RWPE2 (cell line): ENCODE measurements at regions not wholly inside any gene's neighbourhood (a gene's known extent, or its start where the extent isn't known, plus 50 kb on each side); places are given as distances from the start of the nearest gene placed in this dataset.

Experiments used
- ATAC-seq: fragments of 200-7000 bp; cut with Tn5 transposase; 3 replicates; pipeline ENCODE4 v1.9.1; 2021; ENCODE audit warnings: low read depth
- DNase-seq: peaks from one replicate; pipeline ENCODE4 v3.0.0-alpha.2; 2020; ENCODE audit warnings: low spot score
- H3K27ac ChIP-seq: fragments of 450-650 bp; 2 replicates; pipeline ENCODE4 v1.5.1; 2017; ENCODE audit warnings: mild to moderate bottlenecking; ENCODE audit not compliant: poor library complexity, severe bottlenecking
- H3K27me3 ChIP-seq: fragments of 250-450 bp; sonication (Bioruptor Pico); 2 replicates; pipeline ENCODE4 v1.5.1; 2021; ENCODE audit warnings: mild to moderate bottlenecking, moderate library complexity; ENCODE audit not compliant: insufficient read depth, poor library complexity, severe bottlenecking
- H3K36me3 ChIP-seq: fragments of 250-450 bp; sonication (Bioruptor Pico); 2 replicates; pipeline ENCODE4 v1.5.1; 2020; ENCODE audit warnings: low read depth, mild to moderate bottlenecking, moderate library complexity
- H3K4me1 ChIP-seq: fragments of 250-450 bp; sonication (Bioruptor Pico); 2 replicates; pipeline ENCODE4 v1.5.1; 2021; ENCODE audit warnings: mild to moderate bottlenecking, moderate library complexity; ENCODE audit not compliant: insufficient read depth, poor library complexity, severe bottlenecking
- H3K4me3 ChIP-seq: fragments of 250-450 bp; sonication (Bioruptor Pico); 2 replicates; pipeline ENCODE4 v1.5.1; 2021; ENCODE audit warnings: mild to moderate bottlenecking, moderate library complexity; ENCODE audit not compliant: severe bottlenecking
- H3K9me3 ChIP-seq: fragments of 250-450 bp; sonication (Bioruptor Pico); 2 replicates; pipeline ENCODE4 v1.5.1; 2021; ENCODE audit warnings: mild to moderate bottlenecking, moderate library complexity; ENCODE audit not compliant: severe bottlenecking
- CTCF ChIP-seq: fragments of 450-650 bp; IDR thresholded peaks from one replicate; pipeline ENCODE4 v1.5.1; 2017; ENCODE audit warnings: mild to moderate bottlenecking, moderate library complexity; ENCODE audit not compliant: poor library complexity, severe bottlenecking

- DNase-seq (no peak), ATAC-seq (no peak)
- H3K9me3 ChIP-seq = no peaks in the 10 kb centered on the region
- H3K27ac ChIP-seq = no peak overlapping the region
- no peak overlapping the region for H3K4me3 ChIP-seq
- H3K36me3 ChIP-seq = no peaks in the 10 kb centered on the region
- TF ChIP-seq CTCF = no peak
- H3K4me1 ChIP-seq = no peaks in the 10 kb centered on the region
- H3K27me3 ChIP-seq = no peaks in the 10 kb centered on the region
Observed at GRCh38 chr15:39444735-39445470, 136.0 kb upstream of the THBS1 start.

GRCh38 chr15:39445931-39446330, 134.9 kb upstream of the THBS1 start:
- ATAC-seq = no peak
- no peak overlapping the region for H3K4me3 ChIP-seq
- no peak overlapping the region for H3K27ac ChIP-seq
- H3K36me3 ChIP-seq = no peaks in the 10 kb centered on the region
- no peaks in the 10 kb centered on the region for H3K9me3 ChIP-seq
- DNase-seq = no peak
- H3K4me1 ChIP-seq = no peaks in the 10 kb centered on the region
- TF ChIP-seq CTCF = no peak
- no peaks in the 10 kb centered on the region for H3K27me3 ChIP-seq

- Histone ChIP-seq H3K27me3 (no peaks in the 10 kb centered on the region), H3K9me3 (no peaks in the 10 kb centered on the region), H3K27ac (no peak overlapping the region), H3K36me3 (no peaks in the 10 kb centered on the region), H3K4me3 (no peak overlapping the region), H3K4me1 (no peaks in the 10 kb centered on the region)
- TF ChIP-seq CTCF = no peak
- no peak for DNase-seq
- no peak for ATAC-seq
Observed at GRCh38 chr15:39447346-39447745, 133.5 kb upstream of the THBS1 start.

- ATAC-seq (no peak), DNase-seq (no peak)
- H3K27ac ChIP-seq = no peak overlapping the region
- no peaks in the 10 kb centered on the region for H3K27me3 ChIP-seq
- no peaks in the 10 kb centered on the region for H3K36me3 ChIP-seq
- no peak for TF ChIP-seq CTCF
- H3K4me3 ChIP-seq = no peak overlapping the region
- no peaks in the 10 kb centered on the region for H3K9me3 ChIP-seq
- no peaks in the 10 kb centered on the region for H3K4me1 ChIP-seq
Observed at GRCh38 chr15:39447881-39448280, 133.0 kb upstream of the THBS1 start.

- Histone ChIP-seq H3K4me3 (no peak overlapping the region), H3K27me3 (no peaks in the 10 kb centered on the region), H3K4me1 (no peaks in the 10 kb centered on the region), H3K27ac (no peak overlapping the region), H3K9me3 (no peaks in the 10 kb centered on the region), H3K36me3 (no peaks in the 10 kb centered on the region)
- no peak for TF ChIP-seq CTCF
- DNase-seq = no peak
- ATAC-seq = no peak
Observed at GRCh38 chr15:39448409-39448808, 132.5 kb upstream of the THBS1 start.
